Activated T-cell treated with anti-CD3 and anti-CD28 coated beads for 24 hours (primary cell): ENCODE measurements at regions not wholly inside any gene's neighbourhood (a gene's known extent, or its start where the extent isn't known, plus 50 kb on each side); places are given as distances from the start of the nearest gene placed in this dataset.

Experiments used
- DNase-seq: peaks from one replicate; pipeline ENCODE4 v3.0.0-alpha.2; 2020; ENCODE audit warnings: low read depth

- DNase-seq, result no peak
Observed at GRCh38 chr18:24894880-24895279, 434.4 kb downstream of the HRH4 start.

- no peak for DNase-seq
Observed at GRCh38 chr18:24897461-24897860, 437.0 kb downstream of the HRH4 start.

- no peak for DNase-seq
Observed at GRCh38 chr18:24910221-24910620, 441.7 kb downstream of the ZNF521 start.

GRCh38 chr18:24913507-24914170 lies 438.3 kb downstream of the ZNF521 start:
- DNase-seq, result no peak

- no peak for DNase-seq
Observed at GRCh38 chr18:24914171-24914525, 437.8 kb downstream of the ZNF521 start.

GRCh38 chr18:24914685-24915084 lies 437.3 kb downstream of the ZNF521 start:
- DNase-seq, result no peak

GRCh38 chr18:24915547-24915946 lies 436.4 kb downstream of the ZNF521 start:
- DNase-seq, result no peak

- DNase-seq, result no peak
Observed at GRCh38 chr18:24917767-24918166, 434.2 kb downstream of the ZNF521 start.

GRCh38 chr18:24918257-24918656 lies 433.7 kb downstream of the ZNF521 start:
- DNase-seq, result no peak

GRCh38 chr18:24919181-24919797 lies 432.7 kb downstream of the ZNF521 start:
- DNase-seq, result no peak

GRCh38 chr18:24922491-24922890 lies 429.5 kb downstream of the ZNF521 start:
- no peak for DNase-seq

- no peak for DNase-seq
Observed at GRCh38 chr18:24923138-24923537, 428.8 kb downstream of the ZNF521 start.

- no peak for DNase-seq
Observed at GRCh38 chr18:24924066-24924716, 427.8 kb downstream of the ZNF521 start.

GRCh38 chr18:24926649-24927048 lies 425.3 kb downstream of the ZNF521 start:
- DNase-seq, result no peak

- no peak for DNase-seq
Observed at GRCh38 chr18:24928301-24928878, 423.6 kb downstream of the ZNF521 start.

GRCh38 chr18:24930478-24930877 lies 421.5 kb downstream of the ZNF521 start:
- no peak for DNase-seq

GRCh38 chr18:24930971-24931370 lies 421.0 kb downstream of the ZNF521 start:
- DNase-seq, result no peak

- no peak for DNase-seq
Observed at GRCh38 chr18:24933345-24933744, 418.6 kb downstream of the ZNF521 start.

- DNase-seq, result no peak
Observed at GRCh38 chr18:24934258-24934932, 417.6 kb downstream of the ZNF521 start.

GRCh38 chr18:24935008-24935407 lies 417.0 kb downstream of the ZNF521 start:
- no peak for DNase-seq

GRCh38 chr18:24935896-24936295 lies 416.1 kb downstream of the ZNF521 start:
- no peak for DNase-seq

GRCh38 chr18:24936691-24937090 lies 415.3 kb downstream of the ZNF521 start:
- no peak for DNase-seq
